ENCODE measurements at regions not wholly inside any gene's neighbourhood (a gene's known extent, or its start where the extent isn't known, plus 50 kb on each side); places are given as distances from the start of the nearest gene placed in this dataset.

DNA sequence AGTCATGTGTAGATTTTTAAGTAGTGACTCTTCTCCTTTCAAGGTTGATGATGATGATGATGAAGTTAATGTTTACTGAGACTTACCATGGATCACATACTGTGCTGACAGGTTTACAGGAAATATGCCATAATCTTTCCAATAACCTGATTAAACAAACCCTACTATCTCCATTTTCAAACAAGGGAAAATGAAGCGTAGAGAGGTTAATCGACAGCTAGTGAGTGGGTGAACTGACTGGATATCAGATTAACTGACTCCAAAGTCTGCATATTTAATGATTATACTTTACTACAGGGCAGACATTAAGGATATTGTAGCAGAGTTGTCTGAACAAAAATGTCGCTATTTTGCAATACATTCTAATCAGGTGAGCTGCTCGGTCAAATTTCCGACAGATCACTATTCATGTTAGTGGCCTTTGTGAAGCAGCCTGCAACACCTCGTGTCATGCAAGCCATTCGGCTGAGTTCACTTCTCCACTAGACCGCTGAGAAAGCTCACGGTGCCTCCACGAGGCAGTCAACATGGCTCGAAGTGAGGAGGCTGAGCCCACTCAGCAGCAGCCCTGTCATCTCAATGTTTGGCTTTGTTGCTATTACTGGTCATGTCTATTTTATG lies 264.2 kb downstream of the NFKBIZ start:
- H3K27ac ChIP-seq (ENCODE audit: low read length in 2 of 2): no peak overlapping the region
- Mint-ChIP-seq H3K4me3 (no peak overlapping the region), H3K9me3 (ENCODE audit: insufficient read depth) (no peaks in the 10 kb centered on the region), H3K4me1 (peaks cover 8% of the 10 kb centered on the region), H3K27me3 (no peaks in the 10 kb centered on the region), H3K27ac (no peak overlapping the region)
- intact Hi-C loops (cut with micrococcal nuclease): no loop called here
- H3K9ac ChIP-seq (ENCODE audit: low read length): no peak overlapping the region
- ATAC-seq (ENCODE audit: low read depth) (no peak), DNase-seq (no peak)
- H3K27me3 ChIP-seq (replicated peaks in 1 of 4; ENCODE audit: control extremely low read depth in 1 of 4, control insufficient read depth in 3 of 4, insufficient read depth in 4 of 4, low read length in 3 of 4): no peaks in the 10 kb centered on the region
- H3K4me2 ChIP-seq (replicated peaks; ENCODE audit: low read depth, low read length, poor library complexity, severe bottlenecking): no peak overlapping the region
- CTCF ChIA-PET: interaction anchor here (0.7 kb wide), 1 partner anchor 294 kb away, joined by 4 read pairs; no protein-coding TSS in a partner anchor
- no peaks in the 10 kb centered on the region for H3K9me3 ChIP-seq (ENCODE audit: control extremely low read depth in 1 of 3, control insufficient read depth in 2 of 3, insufficient read depth in 1 of 3, low read length in 2 of 3)
- H3K4me1 ChIP-seq (ENCODE audit: control insufficient read depth in 2 of 2, insufficient read depth in 2 of 2, low read length in 2 of 2): no peaks in the 10 kb centered on the region
- H3K79me2 ChIP-seq (ENCODE audit: control insufficient read depth, insufficient read depth, low read length): no peaks in the 10 kb centered on the region
- POLR2A ChIA-PET: no interaction called here
- TF ChIP-seq, protein P1, sequence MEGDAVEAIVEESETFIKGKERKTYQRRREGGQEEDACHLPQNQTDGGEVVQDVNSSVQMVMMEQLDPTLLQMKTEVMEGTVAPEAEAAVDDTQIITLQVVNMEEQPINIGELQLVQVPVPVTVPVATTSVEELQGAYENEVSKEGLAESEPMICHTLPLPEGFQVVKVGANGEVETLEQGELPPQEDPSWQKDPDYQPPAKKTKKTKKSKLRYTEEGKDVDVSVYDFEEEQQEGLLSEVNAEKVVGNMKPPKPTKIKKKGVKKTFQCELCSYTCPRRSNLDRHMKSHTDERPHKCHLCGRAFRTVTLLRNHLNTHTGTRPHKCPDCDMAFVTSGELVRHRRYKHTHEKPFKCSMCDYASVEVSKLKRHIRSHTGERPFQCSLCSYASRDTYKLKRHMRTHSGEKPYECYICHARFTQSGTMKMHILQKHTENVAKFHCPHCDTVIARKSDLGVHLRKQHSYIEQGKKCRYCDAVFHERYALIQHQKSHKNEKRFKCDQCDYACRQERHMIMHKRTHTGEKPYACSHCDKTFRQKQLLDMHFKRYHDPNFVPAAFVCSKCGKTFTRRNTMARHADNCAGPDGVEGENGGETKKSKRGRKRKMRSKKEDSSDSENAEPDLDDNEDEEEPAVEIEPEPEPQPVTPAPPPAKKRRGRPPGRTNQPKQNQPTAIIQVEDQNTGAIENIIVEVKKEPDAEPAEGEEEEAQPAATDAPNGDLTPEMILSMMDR (IDR thresholded peaks at IDR 0.05): no peak
- no peak for TF ChIP-seq EZH2 (IDR thresholded peaks at IDR 0.05; ENCODE audit: borderline replicate concordance, insufficient read depth, low read depth, low read length, poor library complexity, severe bottlenecking)
- WGBS (ENCODE audit: insufficient coverage): 97% methylated on average over 7 of the region's 11 CpGs
- H2AFZ ChIP-seq (ENCODE audit: insufficient read depth, low read depth, low read length, poor library complexity, severe bottlenecking): no peak overlapping the region
- no peaks in the 10 kb centered on the region for H3K36me3 ChIP-seq (replicated peaks in 1 of 2; ENCODE audit: control extremely low read depth in 1 of 2, control insufficient read depth in 1 of 2, extremely low read depth in 1 of 2, insufficient read depth in 2 of 2, low read length in 1 of 2)
- no peak overlapping the region for H3K4me3 ChIP-seq (ENCODE audit: control extremely low read depth in 1 of 5, extremely low read depth in 1 of 5, insufficient read depth in 1 of 5, low read depth in 2 of 5, low read length in 4 of 5)
- no peaks in the 10 kb centered on the region for H4K20me1 ChIP-seq (ENCODE audit: control insufficient read depth, insufficient read depth, low read length, poor library complexity, severe bottlenecking)

DNA sequence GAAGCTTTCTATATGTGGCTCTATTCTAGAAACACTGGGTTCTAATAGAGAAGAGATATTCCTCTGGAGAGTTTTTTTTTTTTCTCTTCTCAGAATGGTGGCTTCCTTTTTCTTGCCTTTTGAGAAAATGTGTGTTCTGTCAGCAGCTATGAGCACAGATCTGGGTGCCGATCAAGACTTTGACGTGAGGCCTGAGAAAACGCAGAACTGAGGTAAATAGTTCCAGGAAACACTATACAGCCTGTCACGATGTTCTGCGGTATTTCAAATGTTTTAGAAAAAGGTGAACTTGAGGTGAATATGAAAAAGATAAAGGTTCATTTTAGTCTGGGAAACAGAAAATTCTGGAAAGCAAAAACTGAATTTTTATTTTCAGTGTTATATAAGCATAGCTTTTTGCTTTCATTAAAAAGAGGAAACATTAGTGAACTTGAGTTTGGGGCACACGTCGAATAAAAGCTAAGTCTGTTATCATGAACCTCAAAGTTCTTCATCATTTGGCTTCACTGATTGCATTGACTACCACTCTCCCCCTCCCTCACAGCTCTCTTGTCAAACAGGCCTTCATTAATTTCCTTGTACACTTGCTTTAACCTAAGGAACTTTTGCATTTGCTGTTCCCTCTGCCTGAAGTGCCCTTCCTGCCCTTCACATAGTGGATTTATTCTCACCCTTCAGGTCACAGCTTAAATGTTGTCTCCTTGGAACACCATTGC lies 265.1 kb downstream of the NFKBIZ start:
- Mint-ChIP-seq H3K4me3 (no peak overlapping the region), H3K4me1 (peaks cover 8% of the 10 kb centered on the region)

More for the DNA sequence above, 265.1 kb downstream of the NFKBIZ start:
- Histone ChIP-seq H3K36me3 (replicated peaks in 1 of 2; ENCODE audit: control extremely low read depth in 1 of 2, control insufficient read depth in 1 of 2, extremely low read depth in 1 of 2, insufficient read depth in 2 of 2, low read length in 1 of 2) (no peaks in the 10 kb centered on the region), H3K9ac (ENCODE audit: low read length) (no peak overlapping the region), H3K4me3 (ENCODE audit: control extremely low read depth in 1 of 5, extremely low read depth in 1 of 5, insufficient read depth in 1 of 5, low read depth in 2 of 5, low read length in 4 of 5) (no peak overlapping the region), H3K4me1 (ENCODE audit: control insufficient read depth in 2 of 2, insufficient read depth in 2 of 2, low read length in 2 of 2) (no peaks in the 10 kb centered on the region), H3K27ac (ENCODE audit: low read length in 2 of 2) (peak overlapping the region in 1 of 2 donors; percentile 49), H3K9me3 (ENCODE audit: control extremely low read depth in 1 of 3, control insufficient read depth in 2 of 3, insufficient read depth in 1 of 3, low read length in 2 of 3) (no peaks in the 10 kb centered on the region), H2AFZ (ENCODE audit: insufficient read depth, low read depth, low read length, poor library complexity, severe bottlenecking) (peak overlapping the region; percentile 49), H4K20me1 (ENCODE audit: control insufficient read depth, insufficient read depth, low read length, poor library complexity, severe bottlenecking) (no peaks in the 10 kb centered on the region), H3K27me3 (replicated peaks in 1 of 4; ENCODE audit: control extremely low read depth in 1 of 4, control insufficient read depth in 3 of 4, insufficient read depth in 4 of 4, low read length in 3 of 4) (no peaks in the 10 kb centered on the region), H3K4me2 (replicated peaks; ENCODE audit: low read depth, low read length, poor library complexity, severe bottlenecking) (peak overlapping the region; percentile 34), H3K79me2 (ENCODE audit: control insufficient read depth, insufficient read depth, low read length) (no peaks in the 10 kb centered on the region)
- DNase-seq: no peak
- ChIA-PET CTCF (interaction anchor here (0.6 to 0.7 kb wide), 2 partner anchors 183 to 293 kb away, joined by 3 to 4 read pairs; no protein-coding TSS in a partner anchor), POLR2A (no interaction called here)
- Mint-ChIP-seq H3K27me3 (no peaks in the 10 kb centered on the region), H3K27ac (no peak overlapping the region), H3K9me3 (ENCODE audit: insufficient read depth) (no peaks in the 10 kb centered on the region)
- WGBS (ENCODE audit: insufficient coverage): 37% methylated on average over 6 of the region's 7 CpGs
- intact Hi-C loops (cut with micrococcal nuclease): no loop called here
- no peak for ATAC-seq (ENCODE audit: low read depth)
- TF ChIP-seq, protein P1 (IDR thresholded peaks at IDR 0.05): no peak
- no peak for TF ChIP-seq EZH2 (IDR thresholded peaks at IDR 0.05; ENCODE audit: borderline replicate concordance, insufficient read depth, low read depth, low read length, poor library complexity, severe bottlenecking)

All from B cell (primary cell).